ENCODE measurements at regions not wholly inside any gene's neighbourhood (a gene's known extent, or its start where the extent isn't known, plus 50 kb on each side); places are given as distances from the start of the nearest gene placed in this dataset.

- Histone ChIP-seq H3K4me1 (no peaks in the 10 kb centered on the region), H3K9ac (ENCODE audit: low read depth in 2 of 2, low read length in 2 of 2) (no peak overlapping the region), H3K4me3 (no peak overlapping the region), H3K27ac (no peak overlapping the region), H3K9me3 (no peaks in the 10 kb centered on the region), H3K36me3 (no peaks in the 10 kb centered on the region), H3K27me3 (no peaks in the 10 kb centered on the region)
- DNase-seq: no peak
- no peak for TF ChIP-seq CTCF (IDR thresholded peaks at IDR 0.05)
- intact Hi-C loops (cut with DNase I): no loop called here
Measured at GRCh38 chr1:112296908-112297307, 99.1 kb upstream of the CTTNBP2NL start.

DNA sequence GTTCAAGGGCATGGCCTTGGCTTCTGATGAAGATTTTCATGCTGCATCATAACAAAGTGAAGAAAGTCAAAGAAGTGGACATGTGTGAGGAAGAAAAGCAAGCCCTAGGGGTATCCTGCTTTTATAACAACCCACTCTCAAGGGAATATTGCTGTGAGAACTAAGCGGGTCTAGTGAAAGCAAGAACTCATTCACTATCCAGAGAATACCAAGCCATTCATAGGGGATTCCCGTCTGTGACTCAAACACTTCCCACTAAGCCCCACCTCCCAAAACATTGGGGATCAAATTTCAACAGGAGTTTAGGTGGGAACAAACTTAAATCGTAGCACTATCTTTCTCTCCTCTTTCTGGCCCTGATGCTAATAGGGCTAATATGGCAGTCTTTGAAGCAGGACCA, 98.5 kb upstream of the CTTNBP2NL start:
- H3K4me1 ChIP-seq: no peaks in the 10 kb centered on the region
- no peak overlapping the region for H3K9ac ChIP-seq (ENCODE audit: low read depth in 2 of 2, low read length in 2 of 2)
- no peak for TF ChIP-seq CTCF (IDR thresholded peaks at IDR 0.05)
- no peak for DNase-seq
- no peaks in the 10 kb centered on the region for H3K27me3 ChIP-seq
- H3K36me3 ChIP-seq: no peaks in the 10 kb centered on the region
- H3K27ac ChIP-seq: no peak overlapping the region
- intact Hi-C loops (cut with DNase I): no loop called here
- H3K4me3 ChIP-seq: no peak overlapping the region
- no peaks in the 10 kb centered on the region for H3K9me3 ChIP-seq

GRCh38 chr1:112298558-112298957, 97.5 kb upstream of the CTTNBP2NL start:
- Histone ChIP-seq H3K36me3 (no peaks in the 10 kb centered on the region), H3K4me3 (no peak overlapping the region), H3K4me1 (no peaks in the 10 kb centered on the region), H3K9ac (ENCODE audit: low read depth in 2 of 2, low read length in 2 of 2) (no peak overlapping the region), H3K27ac (no peak overlapping the region), H3K27me3 (no peaks in the 10 kb centered on the region), H3K9me3 (no peaks in the 10 kb centered on the region)
- peak; percentile 38 for TF ChIP-seq CTCF (IDR thresholded peaks at IDR 0.05)
- peak; percentile 58 for DNase-seq
- intact Hi-C loops (cut with DNase I): no loop called here

- intact Hi-C loops (cut with DNase I): no loop called here
- no peak for DNase-seq
- Histone ChIP-seq H3K9me3 (no peaks in the 10 kb centered on the region), H3K27ac (no peak overlapping the region), H3K36me3 (no peaks in the 10 kb centered on the region), H3K4me3 (no peak overlapping the region), H3K9ac (ENCODE audit: low read depth in 2 of 2, low read length in 2 of 2) (no peak overlapping the region), H3K4me1 (no peaks in the 10 kb centered on the region), H3K27me3 (no peaks in the 10 kb centered on the region)
- TF ChIP-seq CTCF (IDR thresholded peaks at IDR 0.05): no peak
Measured at GRCh38 chr1:112304126-112304525, 91.9 kb upstream of the CTTNBP2NL start.

DNA sequence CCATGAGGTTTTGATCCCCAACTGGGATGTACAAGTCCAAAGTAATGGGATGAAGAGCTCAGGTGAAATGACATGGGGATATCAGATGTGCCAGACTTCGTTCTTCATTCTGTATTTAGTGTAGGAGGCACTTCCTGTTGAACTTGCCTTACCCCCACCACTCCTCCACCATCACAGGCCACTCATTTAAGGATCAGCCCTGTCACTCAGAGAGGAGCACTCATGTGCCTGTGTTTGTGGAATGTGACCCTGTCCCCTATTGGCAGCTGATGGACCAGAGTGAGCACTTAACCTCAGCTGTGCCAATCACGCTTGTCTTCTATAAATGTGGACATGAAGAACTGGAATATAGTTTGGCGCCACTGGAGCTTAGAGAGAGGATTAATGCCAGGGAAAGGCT, 91.4 kb upstream of the CTTNBP2NL start:
- no peak overlapping the region for H3K27ac ChIP-seq
- TF ChIP-seq CTCF (IDR thresholded peaks at IDR 0.05): no peak
- no peak overlapping the region for H3K4me3 ChIP-seq
- H3K4me1 ChIP-seq: no peaks in the 10 kb centered on the region
- no peaks in the 10 kb centered on the region for H3K9me3 ChIP-seq
- no peaks in the 10 kb centered on the region for H3K27me3 ChIP-seq
- no peak for DNase-seq
- H3K9ac ChIP-seq (ENCODE audit: low read depth in 2 of 2, low read length in 2 of 2): no peak overlapping the region
- H3K36me3 ChIP-seq: no peaks in the 10 kb centered on the region
- intact Hi-C loops (cut with DNase I): no loop called here
